HEK293T (cell line): ENCODE measurements at regions not wholly inside any gene's neighbourhood (a gene's known extent, or its start where the extent isn't known, plus 50 kb on each side); places are given as distances from the start of the nearest gene placed in this dataset.

Source experiments
- BHLHE40 ChIP-seq: fragments of 450-650 bp; IDR thresholded peaks from 2 replicates; pipeline ENCODE4 v1.6.1; 2016; ENCODE audit warnings: mild to moderate bottlenecking, moderate library complexity, borderline replicate concordance
- ELF4 ChIP-seq: fragments of 450-650 bp; IDR thresholded peaks from 2 replicates; pipeline ENCODE4 v1.6.1; 2017; ENCODE audit warnings: antibody characterized with exemption
- FOXA1 ChIP-seq: fragments of 450-650 bp; IDR thresholded peaks from 2 replicates; pipeline ENCODE4 v1.6.1; 2016; ENCODE audit warnings: mild to moderate bottlenecking
- FOXK2 ChIP-seq: fragments of 450-650 bp; IDR thresholded peaks from 2 replicates; pipeline ENCODE4 v1.6.1; 2016; ENCODE audit warnings: mild to moderate bottlenecking
- FOXM1 ChIP-seq: fragments of 450-650 bp; IDR thresholded peaks from 2 replicates; pipeline ENCODE4 v1.6.1; 2017; ENCODE audit warnings: mild to moderate bottlenecking, borderline replicate concordance
- HDGF ChIP-seq: fragments of 450-650 bp; IDR thresholded peaks from 2 replicates; pipeline ENCODE4 v1.6.1; 2017; ENCODE audit warnings: antibody characterized with exemption, borderline replicate concordance
- NFRKB ChIP-seq: fragments of 450-650 bp; IDR thresholded peaks from 2 replicates; pipeline ENCODE4 v1.6.1; 2016; ENCODE audit warnings: mild to moderate bottlenecking, moderate library complexity
- SP1 ChIP-seq: fragments of 450-650 bp; IDR thresholded peaks from 2 replicates; pipeline ENCODE4 v1.6.1; 2017
- SUZ12 ChIP-seq: fragments of 450-650 bp; IDR thresholded peaks from 2 replicates; pipeline ENCODE4 v1.6.1; 2016; ENCODE audit warnings: mild to moderate bottlenecking
- TARDBP ChIP-seq: fragments of 450-650 bp; IDR thresholded peaks from 2 replicates; pipeline ENCODE4 v1.6.1; 2016
- ZNF384 ChIP-seq: fragments of 450-650 bp; IDR thresholded peaks from 2 replicates; pipeline ENCODE4 v1.6.1; 2016
- TF ChIP-seq, protein P1 (sequence below): fragments of 450-650 bp; IDR thresholded peaks from 2 replicates; pipeline ENCODE4 v1.6.1; 2016

DNA sequence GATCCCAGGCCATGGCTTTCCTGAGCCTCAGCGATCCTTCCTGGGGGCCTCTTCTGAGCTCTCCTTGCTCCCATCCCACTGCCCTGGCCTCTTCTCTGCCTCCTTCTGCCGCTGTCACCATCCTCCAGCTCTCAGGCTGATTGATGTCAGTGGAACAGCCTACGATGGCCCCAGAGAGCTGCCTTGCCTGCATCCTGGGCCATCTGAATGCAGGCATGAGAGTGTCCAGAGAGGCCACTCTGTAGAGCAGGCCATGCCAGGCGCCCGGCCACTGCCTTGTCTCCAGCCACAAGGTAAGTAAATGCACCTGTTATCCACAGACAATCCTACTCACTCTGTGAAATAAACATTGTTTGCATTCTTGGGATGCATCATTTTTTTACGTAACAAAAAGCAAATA is 171.4 kb upstream of the PPP2R2D start:
- TF ChIP-seq, protein P1, sequence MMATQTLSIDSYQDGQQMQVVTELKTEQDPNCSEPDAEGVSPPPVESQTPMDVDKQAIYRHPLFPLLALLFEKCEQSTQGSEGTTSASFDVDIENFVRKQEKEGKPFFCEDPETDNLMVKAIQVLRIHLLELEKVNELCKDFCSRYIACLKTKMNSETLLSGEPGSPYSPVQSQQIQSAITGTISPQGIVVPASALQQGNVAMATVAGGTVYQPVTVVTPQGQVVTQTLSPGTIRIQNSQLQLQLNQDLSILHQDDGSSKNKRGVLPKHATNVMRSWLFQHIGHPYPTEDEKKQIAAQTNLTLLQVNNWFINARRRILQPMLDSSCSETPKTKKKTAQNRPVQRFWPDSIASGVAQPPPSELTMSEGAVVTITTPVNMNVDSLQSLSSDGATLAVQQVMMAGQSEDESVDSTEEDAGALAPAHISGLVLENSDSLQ = no peak
- TF ChIP-seq SP1 (no peak), FOXA1 (no peak), BHLHE40 (no peak), NFRKB (no peak), FOXM1 (no peak), FOXK2 (no peak), HDGF (no peak), SUZ12 (no peak), ZNF384 (no peak), TARDBP (no peak), ELF4 (no peak)
